Mesothelial cell of epicardium (in vitro differentiated cells): ENCODE measurements at regions not wholly inside any gene's neighbourhood (a gene's known extent, or its start where the extent isn't known, plus 50 kb on each side); places are given as distances from the start of the nearest gene placed in this dataset.

Source experiments
- DNase-seq, 2 experiments: peaks; one replicate each; pipeline ENCODE4 v3.0.0; 2021; ENCODE audit warnings: low spot score in 2 of 2; ENCODE audit not compliant: unreplicated experiment in 2 of 2
- H3K27ac Mint-ChIP-seq: 2 replicates; pipeline ENCODE4 v1.8.0; 2021; ENCODE audit warnings: mixed read lengths
- H3K27me3 Mint-ChIP-seq: 2 replicates; pipeline ENCODE4 v1.8.0; 2021; ENCODE audit warnings: low read depth, mixed read lengths
- H3K36me3 Mint-ChIP-seq: 2 replicates; pipeline ENCODE4 v1.8.0; 2021; ENCODE audit warnings: mixed read lengths
- H3K4me1 Mint-ChIP-seq: 2 replicates; pipeline ENCODE4 v1.8.0; 2021; ENCODE audit warnings: mixed read lengths
- H3K4me3 Mint-ChIP-seq: 2 replicates; pipeline ENCODE4 v1.8.0; 2021; ENCODE audit warnings: mild to moderate bottlenecking, moderate library complexity, mixed read lengths
- H3K9me3 Mint-ChIP-seq: 2 replicates; pipeline ENCODE4 v1.8.0; 2021; ENCODE audit warnings: mixed read lengths
- CTCF ChIP-seq: fragments of 200-600 bp; sonication (generic); IDR thresholded peaks from one replicate; pipeline ENCODE4 v1.5.0; 2021; ENCODE audit warnings: antibody characterized with exemption; ENCODE audit not compliant: unreplicated experiment

DNA sequence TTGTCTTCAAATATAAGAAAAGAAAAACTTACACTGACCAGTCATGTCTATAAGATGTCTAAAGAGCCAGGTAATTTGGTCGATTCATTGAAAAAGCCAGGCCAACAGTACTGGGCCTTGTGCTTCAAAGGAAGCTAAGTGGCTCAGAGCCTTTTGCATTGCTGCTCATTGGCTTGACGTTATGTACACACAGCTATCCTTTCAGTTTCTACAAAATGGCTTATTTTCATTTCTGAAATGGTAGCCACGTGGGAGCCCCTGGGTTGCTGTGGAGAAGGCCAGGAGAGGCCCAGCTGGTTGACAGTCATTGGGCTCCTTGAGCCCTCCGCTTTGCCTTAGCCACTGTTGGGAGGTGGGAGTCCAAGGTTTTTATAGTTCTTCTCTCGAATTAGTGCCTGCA, 199.1 kb upstream of the CXorf66 start:
- no peak overlapping the region for H3K4me3 Mint-ChIP-seq
- no peak for DNase-seq
- H3K27me3 Mint-ChIP-seq, result no peaks in the 10 kb centered on the region
- TF ChIP-seq CTCF, result no peak
- H3K4me1 Mint-ChIP-seq, result no peaks in the 10 kb centered on the region
- H3K36me3 Mint-ChIP-seq, result no peaks in the 10 kb centered on the region
- H3K27ac Mint-ChIP-seq, result no peak overlapping the region
- no peaks in the 10 kb centered on the region for H3K9me3 Mint-ChIP-seq

GRCh38 chrX:140163371-140164159, 198.2 kb upstream of the CXorf66 start:
- H3K9me3 Mint-ChIP-seq, result no peaks in the 10 kb centered on the region
- no peak for DNase-seq
- TF ChIP-seq CTCF, result no peak
- no peak overlapping the region for H3K27ac Mint-ChIP-seq
- no peaks in the 10 kb centered on the region for H3K27me3 Mint-ChIP-seq
- no peaks in the 10 kb centered on the region for H3K4me1 Mint-ChIP-seq
- H3K4me3 Mint-ChIP-seq, result no peak overlapping the region
- no peaks in the 10 kb centered on the region for H3K36me3 Mint-ChIP-seq

DNA sequence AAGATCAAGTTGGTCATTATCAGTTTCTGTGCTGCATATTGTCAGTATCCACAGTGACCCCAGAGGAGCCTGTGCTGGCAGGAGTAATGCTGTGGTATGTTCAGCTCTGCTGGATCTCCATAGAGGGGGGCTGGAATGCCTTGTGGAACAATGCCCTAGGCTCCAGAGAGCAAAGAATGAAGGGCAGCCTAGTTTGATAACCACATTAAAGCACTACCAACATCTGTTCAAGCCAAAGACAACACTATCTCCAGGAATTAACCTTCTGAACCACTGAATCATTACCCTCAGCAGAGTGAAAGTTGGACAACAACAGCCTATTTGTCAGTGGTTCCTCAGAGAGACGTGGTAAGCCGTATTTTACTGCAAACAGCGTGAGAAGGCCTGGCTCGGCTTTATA, 192.3 kb upstream of the CXorf66 start:
- Mint-ChIP-seq H3K27me3 (no peaks in the 10 kb centered on the region), H3K4me1 (peaks cover 5% of the 10 kb centered on the region), H3K27ac (no peak overlapping the region), H3K4me3 (no peak overlapping the region), H3K9me3 (peaks cover 6% of the 10 kb centered on the region), H3K36me3 (no peaks in the 10 kb centered on the region)
- no peak for TF ChIP-seq CTCF
- no peak for DNase-seq

DNA sequence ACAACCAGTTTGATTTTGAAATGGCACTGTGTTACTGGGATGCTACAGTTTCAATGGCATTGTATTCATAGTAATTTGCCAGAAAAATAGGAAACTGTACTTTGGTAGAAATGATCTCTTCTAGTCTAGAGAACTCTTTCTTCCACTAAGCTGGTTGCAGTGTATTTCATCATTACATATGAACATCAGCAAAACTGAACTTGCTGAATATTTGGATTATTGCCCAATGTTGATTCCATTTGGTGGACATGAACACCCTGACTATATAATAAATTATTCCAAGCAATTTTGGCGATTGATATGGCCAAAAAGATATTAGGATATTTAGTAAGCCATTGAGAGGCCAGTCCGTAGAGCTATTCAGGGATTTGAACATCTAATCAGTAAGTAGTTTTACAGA, 191.8 kb upstream of the CXorf66 start:
- no peak for DNase-seq

GRCh38 chrX:140151316-140151715, 186.0 kb upstream of the CXorf66 start:
- Mint-ChIP-seq H3K36me3 (no peaks in the 10 kb centered on the region), H3K27me3 (no peaks in the 10 kb centered on the region), H3K4me3 (no peak overlapping the region), H3K4me1 (no peaks in the 10 kb centered on the region), H3K27ac (no peak overlapping the region), H3K9me3 (peaks cover 13% of the 10 kb centered on the region)
- no peak for DNase-seq
- TF ChIP-seq CTCF, result no peak

More for the DNA sequence above, 191.8 kb upstream of the CXorf66 start:
- H3K27ac Mint-ChIP-seq, result no peak overlapping the region
- peaks cover 5% of the 10 kb centered on the region for H3K4me1 Mint-ChIP-seq
- H3K9me3 Mint-ChIP-seq, result peaks cover 10% of the 10 kb centered on the region
- H3K4me3 Mint-ChIP-seq, result no peak overlapping the region
- no peaks in the 10 kb centered on the region for H3K27me3 Mint-ChIP-seq
- no peaks in the 10 kb centered on the region for H3K36me3 Mint-ChIP-seq
- TF ChIP-seq CTCF, result no peak

GRCh38 chrX:140149761-140150160, 184.4 kb upstream of the CXorf66 start:
- TF ChIP-seq CTCF, result no peak
- H3K27ac Mint-ChIP-seq, result no peak overlapping the region
- H3K27me3 Mint-ChIP-seq, result no peaks in the 10 kb centered on the region
- H3K36me3 Mint-ChIP-seq, result no peaks in the 10 kb centered on the region
- DNase-seq, result no peak
- peaks cover 13% of the 10 kb centered on the region for H3K9me3 Mint-ChIP-seq
- H3K4me1 Mint-ChIP-seq, result no peaks in the 10 kb centered on the region
- H3K4me3 Mint-ChIP-seq, result no peak overlapping the region
